ENCODE measurements at regions not wholly inside any gene's neighbourhood (a gene's known extent, or its start where the extent isn't known, plus 50 kb on each side); places are given as distances from the start of the nearest gene placed in this dataset.

GRCh38 chr1:38308780-38309179 lies 262.2 kb upstream of the POU3F1 start:
- TF ChIP-seq, protein P1, sequence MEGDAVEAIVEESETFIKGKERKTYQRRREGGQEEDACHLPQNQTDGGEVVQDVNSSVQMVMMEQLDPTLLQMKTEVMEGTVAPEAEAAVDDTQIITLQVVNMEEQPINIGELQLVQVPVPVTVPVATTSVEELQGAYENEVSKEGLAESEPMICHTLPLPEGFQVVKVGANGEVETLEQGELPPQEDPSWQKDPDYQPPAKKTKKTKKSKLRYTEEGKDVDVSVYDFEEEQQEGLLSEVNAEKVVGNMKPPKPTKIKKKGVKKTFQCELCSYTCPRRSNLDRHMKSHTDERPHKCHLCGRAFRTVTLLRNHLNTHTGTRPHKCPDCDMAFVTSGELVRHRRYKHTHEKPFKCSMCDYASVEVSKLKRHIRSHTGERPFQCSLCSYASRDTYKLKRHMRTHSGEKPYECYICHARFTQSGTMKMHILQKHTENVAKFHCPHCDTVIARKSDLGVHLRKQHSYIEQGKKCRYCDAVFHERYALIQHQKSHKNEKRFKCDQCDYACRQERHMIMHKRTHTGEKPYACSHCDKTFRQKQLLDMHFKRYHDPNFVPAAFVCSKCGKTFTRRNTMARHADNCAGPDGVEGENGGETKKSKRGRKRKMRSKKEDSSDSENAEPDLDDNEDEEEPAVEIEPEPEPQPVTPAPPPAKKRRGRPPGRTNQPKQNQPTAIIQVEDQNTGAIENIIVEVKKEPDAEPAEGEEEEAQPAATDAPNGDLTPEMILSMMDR (IDR thresholded peaks at IDR 0.05), result no peak
- no peak for TF ChIP-seq POLR2A (IDR thresholded peaks at IDR 0.05)

All from breast epithelium (tissue), 3 donors.